ENCODE measurements at regions not wholly inside any gene's neighbourhood (a gene's known extent, or its start where the extent isn't known, plus 50 kb on each side); places are given as distances from the start of the nearest gene placed in this dataset.

- DNase-seq = no peak
Measured at GRCh38 chr5:164885179-164885578, 1379.8 kb downstream of the MAT2B start.

DNA sequence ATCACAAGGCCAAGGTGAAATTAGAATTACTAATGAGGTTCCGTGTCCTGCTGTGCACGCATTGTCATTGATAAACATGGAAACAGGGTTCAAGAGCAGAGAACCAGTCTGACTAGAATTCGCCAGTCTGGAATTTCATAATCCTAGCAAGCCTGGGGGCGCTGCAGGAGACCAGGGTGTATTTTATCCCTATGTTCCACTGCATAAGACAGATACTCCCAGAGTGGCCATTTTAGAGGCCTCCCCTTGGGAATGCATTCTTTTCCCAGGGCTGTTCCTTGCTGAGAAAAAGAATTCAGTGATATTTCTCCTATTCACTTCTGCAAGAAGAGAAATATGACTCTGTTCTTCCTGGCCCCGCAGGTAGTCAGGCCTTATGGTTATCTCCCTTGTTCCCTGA lies 1387.7 kb downstream of the MAT2B start:
- DNase-seq = no peak

GRCh38 chr5:164898705-164899104 lies 1393.3 kb downstream of the MAT2B start:
- DNase-seq = no peak

GRCh38 chr5:164909673-164910072 lies 1404.3 kb downstream of the MAT2B start:
- no peak for DNase-seq

GRCh38 chr5:164921722-164922121 lies 1416.3 kb downstream of the MAT2B start:
- no peak for DNase-seq

- no peak for DNase-seq
Measured at GRCh38 chr5:164934039-164934438, 1428.6 kb downstream of the MAT2B start.

DNA sequence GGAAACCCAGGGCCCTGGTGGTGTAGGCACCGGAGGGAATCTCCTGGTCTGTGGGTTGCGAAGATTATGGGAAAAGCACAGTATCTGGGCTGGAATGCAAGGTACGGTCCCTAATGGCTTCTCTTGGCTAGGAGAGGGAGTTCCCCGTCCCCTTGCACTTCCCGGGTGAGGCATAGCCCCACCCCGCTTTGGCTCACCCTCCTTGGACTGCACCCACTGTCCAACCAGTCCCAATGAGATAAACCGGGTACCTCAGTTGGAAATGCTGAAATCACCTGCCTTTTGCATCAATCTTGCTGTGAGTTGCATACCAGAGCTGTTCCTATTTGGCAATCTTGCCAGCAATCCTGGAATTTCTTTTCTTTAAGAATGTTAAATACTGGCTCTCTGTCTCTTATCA lies 1429.1 kb downstream of the MAT2B start:
- DNase-seq = no peak

- DNase-seq = no peak
Measured at GRCh38 chr5:164941132-164941531, 1435.7 kb downstream of the MAT2B start.

GRCh38 chr5:164950927-164951326 lies 1445.5 kb downstream of the MAT2B start:
- no peak for DNase-seq

DNA sequence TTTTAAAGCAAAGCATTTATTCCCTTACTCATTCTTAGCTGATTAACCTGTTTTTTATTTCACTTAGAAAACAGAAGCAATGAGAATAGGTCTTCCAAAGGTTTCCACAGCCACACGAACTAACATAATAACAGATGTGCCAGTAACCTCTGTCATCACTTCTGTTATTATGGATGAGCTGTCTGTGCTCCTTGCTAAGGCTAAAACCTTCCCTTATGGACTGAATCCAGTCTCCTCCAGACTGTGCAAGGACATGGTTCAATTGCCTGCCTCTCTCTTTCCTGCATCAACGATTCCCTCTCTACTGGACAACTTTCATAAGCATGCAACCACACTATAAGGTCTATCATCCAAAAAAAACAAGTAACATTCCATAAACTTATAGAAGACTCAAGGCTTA lies 1446.2 kb downstream of the MAT2B start:
- DNase-seq = no peak

DNA sequence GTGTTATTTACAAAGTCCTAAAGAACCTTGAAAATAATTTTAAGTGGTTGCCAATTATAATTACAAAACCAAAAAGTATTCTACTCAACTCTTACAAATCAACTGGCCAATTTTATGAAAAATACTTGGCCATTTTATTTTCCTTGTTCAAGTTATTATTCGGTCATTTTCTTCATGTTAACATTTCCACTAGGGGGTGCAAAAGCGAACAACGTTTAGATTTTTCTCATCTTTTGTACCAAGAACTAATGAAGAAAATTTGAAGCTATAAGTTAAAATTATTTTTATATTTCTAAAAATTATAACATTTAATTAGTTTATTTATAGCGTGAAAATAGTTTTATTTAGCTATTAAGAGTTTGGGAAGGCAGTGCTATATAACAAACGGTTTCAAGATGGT lies 1453.3 kb downstream of the MAT2B start:
- DNase-seq = no peak

- no peak for DNase-seq
Measured at GRCh38 chr5:164959761-164960160, 1454.3 kb downstream of the MAT2B start.

GRCh38 chr5:164962329-164962961 lies 1457.0 kb downstream of the MAT2B start:
- no peak for DNase-seq

DNA sequence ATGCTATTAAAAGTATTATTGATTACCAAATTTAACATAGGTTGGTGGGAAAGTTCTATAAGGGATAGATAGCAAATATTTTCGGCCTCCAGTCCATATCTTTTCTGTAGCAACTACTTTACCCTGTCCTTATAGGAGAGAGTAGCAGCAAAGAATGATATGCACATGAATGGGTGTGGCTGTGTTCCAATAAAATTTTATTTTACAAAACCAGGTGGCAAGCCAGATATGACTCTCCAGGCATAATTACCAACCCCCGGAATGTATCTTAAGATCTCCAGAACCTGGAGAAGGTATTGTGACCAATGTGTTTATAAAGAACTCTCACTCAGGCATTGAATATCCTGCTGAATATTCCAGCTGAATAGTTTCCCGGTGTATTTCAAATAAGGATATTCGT lies 1461.2 kb downstream of the MAT2B start:
- DNase-seq = no peak

- no peak for DNase-seq
Measured at GRCh38 chr5:164967354-164967753, 1461.9 kb downstream of the MAT2B start.

GRCh38 chr5:164972973-164973372 lies 1467.6 kb downstream of the MAT2B start:
- DNase-seq = no peak

DNA sequence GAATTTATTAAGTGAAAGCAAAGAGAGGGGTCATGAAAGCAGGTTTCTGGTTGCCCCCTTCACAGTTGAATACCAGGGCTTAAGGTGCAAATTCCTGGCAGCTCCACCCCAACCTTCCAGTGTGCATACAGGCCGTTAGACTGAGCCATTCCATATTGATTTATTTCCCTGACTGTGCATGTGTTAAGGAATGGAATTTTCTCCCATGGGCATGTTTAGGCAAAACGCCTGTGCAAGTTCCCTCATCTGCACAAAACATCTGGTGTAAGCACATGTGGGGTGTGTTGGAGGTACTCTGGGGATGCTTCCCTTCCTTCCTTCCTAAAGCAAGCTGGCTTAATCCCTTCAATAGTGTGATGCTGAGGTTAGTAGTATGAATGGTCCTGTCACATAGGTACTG lies 1470.6 kb downstream of the MAT2B start:
- no peak for DNase-seq

DNA sequence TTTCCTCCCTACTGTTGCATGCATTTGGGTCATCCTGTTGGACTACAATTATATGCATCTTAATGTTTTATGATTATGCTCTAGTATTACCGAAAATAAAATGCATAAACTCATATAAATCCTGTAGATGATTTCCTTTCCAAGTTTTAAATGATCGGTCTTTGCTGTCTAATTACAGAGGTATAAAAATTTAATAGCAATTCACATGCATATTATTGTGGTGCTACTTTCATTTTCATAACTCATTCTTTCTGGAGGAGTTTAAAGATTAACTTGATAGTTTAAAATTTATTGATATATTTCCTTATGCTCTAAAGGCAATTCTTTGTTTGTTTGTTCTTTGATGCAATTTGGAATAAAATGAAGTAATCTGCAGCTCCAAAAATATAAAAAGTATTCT lies 1475.1 kb downstream of the MAT2B start:
- no peak for DNase-seq

DNA sequence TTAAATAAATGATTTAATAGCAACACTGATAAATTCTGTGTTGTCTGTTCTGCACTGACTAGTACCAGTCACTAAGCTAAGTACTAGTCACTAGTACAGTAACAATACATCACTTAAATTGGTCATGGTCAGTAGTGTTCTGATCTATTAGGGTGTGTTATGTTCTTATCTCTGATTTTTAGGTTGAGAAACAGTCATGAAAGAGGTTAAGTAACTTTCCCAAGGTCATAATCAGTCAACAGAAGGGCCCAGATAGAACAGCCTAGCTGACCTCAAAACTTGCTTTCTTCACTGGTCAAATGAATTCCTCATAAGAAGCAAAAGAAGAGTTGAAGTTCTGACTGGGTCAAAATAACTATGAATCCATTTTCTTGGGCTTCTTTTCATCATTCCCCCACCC lies 1492.7 kb downstream of the MAT2B start:
- DNase-seq = no peak

- DNase-seq = no peak
Measured at GRCh38 chr5:164998590-164998989, 1493.2 kb downstream of the MAT2B start.

DNA sequence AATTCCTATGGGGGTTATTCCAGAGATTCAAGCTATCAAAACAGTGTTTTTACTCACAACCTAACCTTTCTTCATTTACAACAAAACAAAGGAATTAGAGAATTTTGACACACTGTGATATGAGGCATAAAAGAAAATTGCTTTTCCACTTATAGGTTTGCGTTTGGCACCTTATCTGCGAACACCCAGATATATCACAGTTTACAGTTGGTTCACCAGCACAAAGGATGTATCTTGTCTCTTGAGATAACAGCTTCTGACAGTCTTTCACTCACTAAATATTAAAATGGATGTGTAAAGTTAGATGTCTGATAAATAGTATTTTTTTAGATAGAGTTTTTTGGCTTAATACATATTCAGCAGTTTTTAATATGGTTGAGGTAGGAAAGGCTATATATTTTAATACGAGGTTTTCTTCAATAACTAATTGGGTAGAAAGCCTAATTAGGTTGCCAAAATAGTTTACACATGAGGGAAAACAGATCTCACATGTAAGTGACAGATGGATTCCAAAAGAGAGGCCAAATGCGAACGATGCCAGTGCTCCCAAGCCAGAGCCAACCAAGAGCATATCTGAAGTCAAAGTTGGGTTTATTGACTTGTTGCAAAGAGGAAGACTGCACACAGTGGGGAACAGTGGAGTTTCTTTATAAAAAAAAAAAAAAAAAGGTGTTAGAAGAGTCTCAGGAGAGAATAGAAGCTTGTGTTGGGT lies 1495.2 kb downstream of the MAT2B start:
- no peak for DNase-seq

DNA sequence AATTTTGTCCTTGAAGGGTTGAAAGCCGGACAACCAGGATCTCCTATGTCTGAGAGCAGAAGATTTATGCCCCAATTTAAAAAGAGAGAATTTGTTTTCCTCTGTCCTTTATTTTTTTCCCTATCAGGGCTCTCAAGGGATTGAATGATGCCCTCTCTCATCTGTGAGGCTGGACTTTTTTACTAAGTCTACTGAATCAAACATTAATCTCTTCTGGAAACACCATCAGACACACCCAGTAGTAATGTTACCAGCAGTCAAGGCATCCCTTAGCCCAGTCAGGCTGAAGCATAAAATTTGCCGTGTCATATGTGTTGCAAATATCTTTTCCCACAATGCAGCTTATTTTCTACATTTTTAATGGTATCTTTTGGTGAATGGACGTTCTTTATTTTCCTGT lies 1497.9 kb downstream of the MAT2B start:
- DNase-seq = no peak

GRCh38 chr5:165004175-165004574 lies 1498.8 kb downstream of the MAT2B start:
- DNase-seq = no peak

GRCh38 chr5:165014439-165014838 lies 1509.0 kb downstream of the MAT2B start:
- no peak for DNase-seq

DNA sequence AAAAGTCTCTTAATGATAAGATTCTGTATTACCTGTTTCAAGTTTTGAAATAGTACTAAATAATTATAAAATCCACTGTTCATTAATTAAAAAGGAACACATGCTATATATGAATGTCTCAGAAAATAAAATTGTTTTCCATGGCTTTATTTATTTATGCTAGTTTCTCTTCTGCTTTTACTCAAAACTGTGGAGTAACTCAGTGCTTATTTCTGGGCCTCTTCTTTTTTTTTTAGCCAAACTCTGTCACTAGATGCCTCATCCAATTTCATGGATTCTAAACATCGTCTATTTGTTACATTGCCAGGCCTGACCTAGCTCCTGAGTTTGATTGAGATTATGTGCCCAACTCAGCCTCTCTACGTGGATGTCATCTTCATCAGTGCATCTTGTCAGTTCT lies 1509.7 kb downstream of the MAT2B start:
- DNase-seq = no peak
